D341Med (cell line): ENCODE measurements at regions not wholly inside any gene's neighbourhood (a gene's known extent, or its start where the extent isn't known, plus 50 kb on each side); places are given as distances from the start of the nearest gene placed in this dataset.
A peak's percentile ranks its signal among the peaks of the same experiment; 100 is the strongest.

Experiments
- DNase-seq: peaks from one replicate; pipeline ENCODE4 v3.0.0; 2012; ENCODE audit warnings: low spot score

GRCh38 chrX:69277369-69277990 is 112.2 kb upstream of the PJA1 start:
- DNase-seq: no peak

- no peak for DNase-seq
Observed at GRCh38 chrX:69268611-69269010, 103.4 kb upstream of the PJA1 start.

- no peak for DNase-seq
Observed at GRCh38 chrX:69264158-69264581, 98.9 kb upstream of the PJA1 start.

GRCh38 chrX:69263251-69263820 is 98.1 kb upstream of the PJA1 start:
- no peak for DNase-seq

- no peak for DNase-seq
Observed at GRCh38 chrX:69262036-69262936, 97.0 kb upstream of the PJA1 start.

- no peak for DNase-seq
Observed at GRCh38 chrX:69260169-69260568, 94.9 kb upstream of the PJA1 start.

GRCh38 chrX:69258893-69259292 is 93.6 kb upstream of the PJA1 start:
- DNase-seq: no peak

GRCh38 chrX:69257499-69258127 is 92.4 kb upstream of the PJA1 start:
- no peak for DNase-seq

GRCh38 chrX:69256291-69256565 is 91.0 kb upstream of the PJA1 start:
- no peak for DNase-seq

- DNase-seq: no peak
Observed at GRCh38 chrX:69255441-69256290, 90.4 kb upstream of the PJA1 start.

GRCh38 chrX:69253821-69254220 is 88.6 kb upstream of the PJA1 start:
- no peak for DNase-seq

- no peak for DNase-seq
Observed at GRCh38 chrX:69243276-69243675, 78.0 kb upstream of the PJA1 start.

- DNase-seq: no peak
Observed at GRCh38 chrX:69238887-69239231, 73.6 kb upstream of the PJA1 start.

GRCh38 chrX:69238114-69238886 is 73.0 kb upstream of the PJA1 start:
- DNase-seq: no peak

- no peak for DNase-seq
Observed at GRCh38 chrX:69237236-69237635, 72.0 kb upstream of the PJA1 start.

- no peak for DNase-seq
Observed at GRCh38 chrX:69236641-69237040, 71.4 kb upstream of the PJA1 start.

- DNase-seq: no peak
Observed at GRCh38 chrX:69234624-69235023, 69.4 kb upstream of the PJA1 start.

- DNase-seq: peak; percentile 56
Observed at GRCh38 chrX:69232945-69233344, 67.7 kb upstream of the PJA1 start.

- DNase-seq: no peak
Observed at GRCh38 chrX:69231903-69232302, 66.7 kb upstream of the PJA1 start.

GRCh38 chrX:69229436-69229835 is 64.2 kb upstream of the PJA1 start:
- DNase-seq: no peak

- DNase-seq: no peak
Observed at GRCh38 chrX:69228732-69229131, 63.5 kb upstream of the PJA1 start.
